Spleen (tissue), 11 donors: ENCODE measurements at regions not wholly inside any gene's neighbourhood (a gene's known extent, or its start where the extent isn't known, plus 50 kb on each side); places are given as distances from the start of the nearest gene placed in this dataset.
"Not testable (repeated sequence)": the region's sequence is repeated elsewhere in the genome, so short reads cannot be mapped to it uniquely, and the experiment has no call there.

Experiments
- DNase-seq: peaks from one replicate; pipeline ENCODE4 v3.0.0-alpha.2; 2020
- H3K27ac ChIP-seq, 8 donors: fragments of 200-600 bp; sonication (generic) in 7 of 8; 1 replicate in 4 of 8; 2 replicates in 4 of 8; pipeline versions ENCODE4 v1.5.0 to v1.8.0; 2016 to 2021; ENCODE audit warnings: inconsistent platforms in 4 of 8, mild to moderate bottlenecking in 4 of 8, moderate library complexity in 1 of 8
- H3K27me3 ChIP-seq, 7 donors: fragments of 200-600 bp; sonication (generic) in 6 of 7; replicated peaks in 1 of 7; 1 replicate in 4 of 7; 2 replicates in 3 of 7; pipeline versions ENCODE4 v1.5.0 to v1.8.0; 2016 to 2021; ENCODE audit warnings: inconsistent platforms in 3 of 7, mild to moderate bottlenecking in 1 of 7
- H3K36me3 ChIP-seq, 6 donors: fragments of 200-600 bp; sonication (generic) in 5 of 6; 1 replicate in 4 of 6; 2 replicates in 2 of 6; pipeline versions ENCODE4 v1.5.0 to v1.8.0; 2016 to 2021; ENCODE audit warnings: inconsistent platforms in 2 of 6
- H3K4me1 ChIP-seq, 6 donors: fragments of 200-600 bp; sonication (generic) in 5 of 6; 1 replicate in 3 of 6; 2 replicates in 3 of 6; pipeline versions ENCODE4 v1.5.0 to v1.8.0; 2016 to 2021; ENCODE audit warnings: inconsistent platforms in 3 of 6
- H3K4me3 ChIP-seq, 8 donors: fragments of 200-600 bp; sonication (generic) in 7 of 8; 1 replicate in 4 of 8; 2 replicates in 4 of 8; pipeline versions ENCODE4 v1.5.0 to v1.8.0; 2016 to 2021; ENCODE audit warnings: inconsistent platforms in 4 of 8, mild to moderate bottlenecking in 4 of 8, moderate library complexity in 2 of 8
- H3K9me3 ChIP-seq, 8 donors: fragments of 200-600 bp; sonication (generic) in 7 of 8; 1 replicate in 4 of 8; 2 replicates in 4 of 8; pipeline versions ENCODE4 v1.5.0 to v1.8.0; 2016 to 2021; ENCODE audit warnings: inconsistent platforms in 4 of 8
- CTCF ChIP-seq, 11 experiments: fragments of 200-600 bp in 7 of 11; fragments of 450-650 bp in 4 of 11; sonication (generic) in 4 of 11; IDR thresholded peaks in 8 of 11; conservative IDR thresholded peaks in 3 of 11; 1 replicate in 7 of 11; 2 replicates in 4 of 11; pipeline versions ENCODE4 v1.4.0 to v1.8.0; 2016 to 2021; ENCODE audit warnings: antibody characterized with exemption in 11 of 11, inconsistent platforms in 4 of 11, mild to moderate bottlenecking in 1 of 11
- POLR2A ChIP-seq, 3 donors: fragments of 450-650 bp; IDR thresholded peaks; one replicate each; pipeline ENCODE4 v1.5.1; 2017; ENCODE audit warnings: antibody characterized with exemption in 3 of 3, mild to moderate bottlenecking in 1 of 3
- POLR2AphosphoS5 ChIP-seq, 3 donors: sonication (generic); formaldehyde crosslinking; IDR thresholded peaks; one replicate each; pipeline ENCODE4 v1.5.1; 2017; ENCODE audit warnings: antibody characterized with exemption in 3 of 3
- WGBS, 5 donors: extraction: QIAGEN DNeasy Blood & Tissue Kit in 3 of 5; methylation state at CpG; one replicate each; pipeline versions ENCODE4 v1.1.5 to v1.1.7; 2013 to 2018; 5-methylcytosine and 5-hydroxymethylcytosine counted together
- intact Hi-C: fragments of 100-400 bp; cut with DNase I; formaldehyde crosslinking; loops from one replicate; pipeline ENCODE4 v1.15.0; 2023; ENCODE audit warnings: low total_unique reads
- donor health status: healthy with polysubstance abuse.
- donor health status: DM: no; HTN: no; CAD: no; lungs with moderate emphysema.
- donor health status: DM: no; HTN: no; CAD: no.
- donor health status: Bipolar disorder and iron deficiency.
- donor health status: healthy.
- donor health status: DM: no; HTN: no; CAD: no.
- donor health status: DM: yes; HTN: yes; CAD: no.

- Histone ChIP-seq H3K27ac (no peak overlapping the region), H3K9me3 (peaks cover 0 to 1% (median 0%) of the 10 kb centered on the region in 8 donors), H3K4me1 (no peaks in the 10 kb centered on the region), H3K27me3 (no peaks in the 10 kb centered on the region), H3K36me3 (no peaks in the 10 kb centered on the region), H3K4me3 (no peak overlapping the region)
- no peak for DNase-seq
- intact Hi-C loops: no loop called here
- 0 to 20% (median 15%) methylated on average over 1 of the region's 1 CpG for WGBS, 5 donors
- TF ChIP-seq POLR2AphosphoS5 (IDR thresholded peaks at IDR 0.05) (no peak), POLR2A (IDR thresholded peaks at IDR 0.05) (no peak), CTCF (IDR thresholded peaks at IDR 0.05 in 8 of 11, conservative IDR thresholded peaks at IDR 0.05 in 3 of 11) (no peak)
Measured at GRCh38 chr5:84870369-84870768, 485.7 kb upstream of the EDIL3 start.

GRCh38 chr5:84869675-84870074 is 485.0 kb upstream of the EDIL3 start:
- Histone ChIP-seq H3K4me1 (no peaks in the 10 kb centered on the region), H3K27me3 (no peaks in the 10 kb centered on the region), H3K9me3 (no peaks in the 10 kb centered on the region), H3K27ac (no peak overlapping the region), H3K36me3 (no peaks in the 10 kb centered on the region), H3K4me3 (no peak overlapping the region)
- WGBS, 5 donors: 75 to 90% (median 80%) methylated on average over 8 of the region's 8 CpGs
- TF ChIP-seq CTCF (IDR thresholded peaks at IDR 0.05 in 8 of 11, conservative IDR thresholded peaks at IDR 0.05 in 3 of 11): no peak
- no peak for TF ChIP-seq POLR2AphosphoS5 (IDR thresholded peaks at IDR 0.05)
- TF ChIP-seq POLR2A (IDR thresholded peaks at IDR 0.05): no peak
- intact Hi-C loops: no loop called here
- no peak for DNase-seq

- intact Hi-C loops: not testable (repeated sequence)
Measured at GRCh38 chr5:84863936-84864335, 479.3 kb upstream of the EDIL3 start.

GRCh38 chr5:84863020-84863419 is 478.3 kb upstream of the EDIL3 start:
- H3K4me3 ChIP-seq: no peak overlapping the region
- TF ChIP-seq POLR2AphosphoS5 (IDR thresholded peaks at IDR 0.05) (no peak), CTCF (IDR thresholded peaks at IDR 0.05 in 8 of 11, conservative IDR thresholded peaks at IDR 0.05 in 3 of 11) (no peak), POLR2A (IDR thresholded peaks at IDR 0.05) (no peak)
- H3K36me3 ChIP-seq: no peaks in the 10 kb centered on the region
- 10 to 44% (median 21%) methylated on average over 1 of the region's 1 CpG for WGBS, 5 donors
- H3K27ac ChIP-seq: no peak overlapping the region
- no peaks in the 10 kb centered on the region for H3K27me3 ChIP-seq
- H3K9me3 ChIP-seq: peaks cover 0 to 4% (median 0%) of the 10 kb centered on the region in 8 donors
- no peaks in the 10 kb centered on the region for H3K4me1 ChIP-seq
- intact Hi-C loops: no loop called here
- DNase-seq: no peak

More at GRCh38 chr5:84863936-84864335, 479.3 kb upstream of the EDIL3 start:
- H3K4me3 ChIP-seq, H3K27ac ChIP-seq, DNase-seq, H3K27me3 ChIP-seq, H3K9me3 ChIP-seq, H3K4me1 ChIP-seq, H3K36me3 ChIP-seq: not testable (repeated sequence)
- 89 to 95% (median 91%) methylated on average over 19 of the region's 19 CpGs for WGBS, 5 donors

- Histone ChIP-seq H3K36me3 (no peaks in the 10 kb centered on the region), H3K9me3 (peaks cover 0 to 8% (median under 1%) of the 10 kb centered on the region in 8 donors), H3K27me3 (no peaks in the 10 kb centered on the region), H3K27ac (no peak overlapping the region), H3K4me3 (no peak overlapping the region), H3K4me1 (no peaks in the 10 kb centered on the region)
- DNase-seq: no peak
- intact Hi-C loops: no loop called here
- WGBS, 5 donors: 77 to 86% (median 79%) methylated on average over 7 of the region's 7 CpGs
- TF ChIP-seq POLR2A (IDR thresholded peaks at IDR 0.05) (no peak), CTCF (IDR thresholded peaks at IDR 0.05 in 8 of 11, conservative IDR thresholded peaks at IDR 0.05 in 3 of 11) (no peak), POLR2AphosphoS5 (IDR thresholded peaks at IDR 0.05) (no peak)
Measured at GRCh38 chr5:84862132-84862531, 477.5 kb upstream of the EDIL3 start.
